ENCODE measurements at regions not wholly inside any gene's neighbourhood (a gene's known extent, or its start where the extent isn't known, plus 50 kb on each side); places are given as distances from the start of the nearest gene placed in this dataset.

DNA sequence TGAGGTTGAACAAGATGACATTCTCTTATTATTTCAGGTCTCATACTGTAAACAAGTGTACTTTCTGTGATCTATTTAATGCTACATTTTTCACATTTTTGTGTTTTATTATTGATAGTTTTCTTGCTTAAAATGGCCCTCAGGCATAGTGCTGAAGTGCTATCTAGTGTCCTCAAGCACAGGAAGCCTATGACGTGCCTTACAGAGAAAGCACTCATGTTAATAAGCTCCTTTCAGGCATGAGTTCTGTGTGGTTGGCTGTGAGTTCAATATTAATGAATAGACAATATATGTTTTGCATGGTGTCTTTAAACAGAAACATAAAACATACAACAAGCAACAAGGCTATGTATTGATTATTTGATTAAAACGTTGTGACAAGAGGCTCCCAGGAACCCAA lies 450.1 kb downstream of the PLK2 start:
- Histone ChIP-seq H3F3A (replicated peaks; ENCODE audit: insufficient read depth) (no peaks in the 10 kb centered on the region), H3K36me3 (replicated peaks in 1 of 2; ENCODE audit: control insufficient read depth in 1 of 2, insufficient read depth in 2 of 2, low read length in 1 of 2) (no peaks in the 10 kb centered on the region), H3K4me2 (no peak overlapping the region), H3K4me3 (ENCODE audit: low read depth in 2 of 2, low read length in 1 of 2) (no peak overlapping the region), H3K9me2 (no peaks in the 10 kb centered on the region), H3K27ac (ENCODE audit: low read depth in 2 of 2, low read length in 1 of 2) (no peak overlapping the region), H3K27me3 (ENCODE audit: insufficient read depth) (no peaks in the 10 kb centered on the region), H3K9me3 (no peaks in the 10 kb centered on the region), H3K9ac (no peak overlapping the region), H2AFZ (ENCODE audit: low read depth) (no peak overlapping the region), H3K79me2 (ENCODE audit: insufficient read depth) (no peaks in the 10 kb centered on the region), H4K20me1 (ENCODE audit: insufficient read depth) (no peaks in the 10 kb centered on the region), H3K4me1 (ENCODE audit: control insufficient read depth in 1 of 2, insufficient read depth in 2 of 2, low read depth in 1 of 2, low read length in 1 of 2) (0 out of 4 replicates have a peak, but pooled peaks cover 0 to 3% of the 10 kb centered on the region in 2 experiments)
- no peak for DNase-seq
- 65% methylated on average over 2 of the region's 2 CpGs for WGBS (ENCODE audit: low lambda C conversion rate)
- ChIA-PET POLR2A (no interaction called here), CTCF (interaction anchor here (1.4 kb wide), 1 partner anchor 15 kb away, joined by 4 read pairs; no protein-coding TSS in a partner anchor)
- TF ChIP-seq ELF1 (IDR thresholded peaks at IDR 0.05) (no peak), SMC3 (IDR thresholded peaks at IDR 0.05; ENCODE audit: low read depth, low read length) (no peak), RCOR1 (IDR thresholded peaks at IDR 0.05; ENCODE audit: low read length) (no peak), NRF1 (IDR thresholded peaks at IDR 0.05; ENCODE audit: low read depth, low read length) (no peak), YY1 (IDR thresholded peaks at IDR 0.05; ENCODE audit: low read depth) (no peak), TAF1 (IDR thresholded peaks at IDR 0.05; ENCODE audit: borderline replicate concordance, low read depth, low read length) (no peak), FOSL2 (IDR thresholded peaks at IDR 0.05; ENCODE audit: borderline replicate concordance, low read depth) (no peak), RAD21 (IDR thresholded peaks at IDR 0.05; ENCODE audit: low read length) (no peak)
- TF ChIP-seq, protein P1, sequence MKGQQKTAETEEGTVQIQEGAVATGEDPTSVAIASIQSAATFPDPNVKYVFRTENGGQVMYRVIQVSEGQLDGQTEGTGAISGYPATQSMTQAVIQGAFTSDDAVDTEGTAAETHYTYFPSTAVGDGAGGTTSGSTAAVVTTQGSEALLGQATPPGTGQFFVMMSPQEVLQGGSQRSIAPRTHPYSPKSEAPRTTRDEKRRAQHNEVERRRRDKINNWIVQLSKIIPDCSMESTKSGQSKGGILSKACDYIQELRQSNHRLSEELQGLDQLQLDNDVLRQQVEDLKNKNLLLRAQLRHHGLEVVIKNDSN (IDR thresholded peaks at IDR 0.05; ENCODE audit: borderline replicate concordance, low read depth): no peak

DNA sequence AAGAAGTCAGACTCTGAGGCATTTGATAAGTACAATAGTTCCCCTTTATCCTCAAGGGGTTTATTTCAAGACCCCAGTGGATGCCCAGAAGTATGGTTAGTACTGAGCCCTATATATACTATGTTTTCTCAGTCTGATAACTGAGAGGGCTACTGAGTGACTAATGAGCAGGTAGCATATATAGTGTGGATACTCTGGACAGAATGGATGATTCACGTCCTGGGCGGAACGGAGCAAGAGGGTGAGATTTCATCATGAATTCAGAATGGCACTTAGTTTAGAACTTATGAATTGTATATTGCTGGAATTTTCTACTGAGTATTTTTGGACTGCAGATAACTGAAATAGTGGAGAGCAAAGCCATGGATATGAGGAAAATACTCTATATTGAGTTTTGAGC lies 457.6 kb downstream of the PLK2 start:
- Histone ChIP-seq H3K4me2 (no peak overlapping the region), H3K4me1 (ENCODE audit: control insufficient read depth in 1 of 2, insufficient read depth in 2 of 2, low read depth in 1 of 2, low read length in 1 of 2) (no peaks in the 10 kb centered on the region), H2AFZ (ENCODE audit: low read depth) (no peak overlapping the region), H3K27me3 (ENCODE audit: insufficient read depth) (no peaks in the 10 kb centered on the region), H3K79me2 (ENCODE audit: insufficient read depth) (no peaks in the 10 kb centered on the region), H4K20me1 (ENCODE audit: insufficient read depth) (no peaks in the 10 kb centered on the region), H3F3A (replicated peaks; ENCODE audit: insufficient read depth) (no peaks in the 10 kb centered on the region), H3K9ac (no peak overlapping the region), H3K4me3 (ENCODE audit: low read depth in 2 of 2, low read length in 1 of 2) (no peak overlapping the region), H3K9me2 (no peaks in the 10 kb centered on the region), H3K9me3 (no peaks in the 10 kb centered on the region), H3K36me3 (replicated peaks in 1 of 2; ENCODE audit: control insufficient read depth in 1 of 2, insufficient read depth in 2 of 2, low read length in 1 of 2) (no peaks in the 10 kb centered on the region), H3K27ac (ENCODE audit: low read depth in 2 of 2, low read length in 1 of 2) (no peak overlapping the region)
- DNase-seq: no peak
- ChIA-PET POLR2A (no interaction called here), CTCF (no interaction called here)
- TF ChIP-seq FOXJ3 (CRISPR knock-in tag; IDR thresholded peaks at IDR 0.05) (no peak), TAF1 (IDR thresholded peaks at IDR 0.05; ENCODE audit: borderline replicate concordance, low read depth, low read length) (no peak), FOXM1 (IDR thresholded peaks at IDR 0.05; ENCODE audit: low read depth) (no peak), JUND (IDR thresholded peaks at IDR 0.05) (no peak)
- TF ChIP-seq, protein P2, sequence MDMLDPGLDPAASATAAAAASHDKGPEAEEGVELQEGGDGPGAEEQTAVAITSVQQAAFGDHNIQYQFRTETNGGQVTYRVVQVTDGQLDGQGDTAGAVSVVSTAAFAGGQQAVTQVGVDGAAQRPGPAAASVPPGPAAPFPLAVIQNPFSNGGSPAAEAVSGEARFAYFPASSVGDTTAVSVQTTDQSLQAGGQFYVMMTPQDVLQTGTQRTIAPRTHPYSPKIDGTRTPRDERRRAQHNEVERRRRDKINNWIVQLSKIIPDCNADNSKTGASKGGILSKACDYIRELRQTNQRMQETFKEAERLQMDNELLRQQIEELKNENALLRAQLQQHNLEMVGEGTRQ (IDR thresholded peaks at IDR 0.05; ENCODE audit: borderline replicate concordance, low read depth, low read length): no peak
- WGBS (ENCODE audit: low lambda C conversion rate): 75% methylated on average over 3 of the region's 3 CpGs
